SKM-1 treated with dmso at 0.1 percent for 144 hours (cell line): ENCODE measurements at regions not wholly inside any gene's neighbourhood (a gene's known extent, or its start where the extent isn't known, plus 50 kb on each side); places are given as distances from the start of the nearest gene placed in this dataset.
A peak's percentile ranks its signal among the peaks of the same experiment; 100 is the strongest.
"Not testable (repeated sequence)": the region's sequence is repeated elsewhere in the genome, so short reads cannot be mapped to it uniquely, and the experiment has no call there.

ENCODE experiments used
- DNase-seq: peaks from one replicate; lab custom pipeline; 2025; ENCODE audit not compliant: unreplicated experiment; lab: John Stamatoyannopoulos, UW

DNA sequence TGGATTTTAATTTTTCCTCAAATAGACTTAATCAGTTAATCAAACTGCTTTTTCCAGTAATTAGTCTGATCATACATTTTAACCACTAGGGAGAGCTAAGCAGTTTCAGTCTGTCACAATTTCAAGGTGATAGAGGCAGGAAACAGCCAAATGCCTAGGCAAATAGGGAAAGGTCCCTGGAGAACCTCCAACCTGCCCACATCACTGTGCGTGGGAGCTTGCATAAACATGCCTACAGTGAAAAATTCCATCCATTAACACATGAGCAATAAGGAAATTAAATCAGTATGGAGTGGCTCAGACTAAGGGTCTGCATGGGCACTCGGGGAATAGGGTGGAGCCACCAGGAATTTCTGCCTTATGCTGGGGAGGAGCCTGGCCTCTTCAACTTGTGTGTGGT is 74.6 kb downstream of the AASDHPPT start:
- DNase-seq: no peak

DNA sequence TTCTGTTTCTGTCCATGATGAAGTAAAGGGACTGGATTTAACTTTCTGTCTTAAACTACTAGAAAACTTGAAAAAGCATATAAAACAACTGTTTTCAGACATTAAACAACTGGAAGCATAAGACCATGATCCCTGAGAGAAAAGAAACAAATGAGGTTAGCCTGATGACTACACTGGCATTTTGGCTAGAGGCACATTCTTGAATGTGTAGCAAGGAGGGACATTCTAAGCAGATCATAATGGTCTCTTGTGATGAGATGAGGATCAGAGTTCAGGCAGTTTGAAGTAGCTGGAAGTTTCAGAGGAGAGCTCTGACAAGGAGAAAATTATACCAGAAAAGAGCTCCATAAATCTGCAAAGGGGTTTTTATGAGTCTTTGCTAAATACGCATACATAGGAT is 75.4 kb downstream of the AASDHPPT start:
- no peak for DNase-seq

DNA sequence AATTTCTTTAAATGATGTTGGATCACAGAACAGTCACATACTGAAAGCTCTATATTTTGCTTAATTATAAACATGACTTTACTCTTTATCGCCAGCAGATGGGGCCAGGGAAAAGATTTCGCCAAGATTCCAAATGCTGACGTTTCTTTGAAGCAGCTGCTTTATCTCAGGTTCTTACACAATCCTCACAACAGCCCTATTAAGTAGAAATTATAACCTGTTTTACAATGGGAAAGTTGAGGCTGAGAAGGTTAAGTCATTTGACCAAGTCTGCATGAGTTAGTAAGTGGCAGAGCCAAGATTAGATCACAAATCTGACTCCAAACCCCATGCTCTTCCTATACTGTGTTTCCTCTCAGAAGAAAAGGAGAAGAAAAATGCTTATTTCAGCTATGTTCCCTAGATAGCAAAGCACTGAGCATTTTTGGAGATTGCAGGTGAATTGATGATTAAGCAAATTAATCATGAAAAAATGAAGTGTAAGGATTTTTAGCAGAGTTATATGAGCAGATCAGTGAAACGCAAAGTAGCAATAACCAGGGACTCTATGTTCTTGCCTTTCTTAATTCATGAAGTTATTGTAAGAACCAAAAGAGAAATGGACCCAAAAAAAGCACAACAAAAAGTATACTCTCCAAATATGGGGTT is 79.0 kb downstream of the AASDHPPT start:
- DNase-seq: peak; percentile 49

DNA sequence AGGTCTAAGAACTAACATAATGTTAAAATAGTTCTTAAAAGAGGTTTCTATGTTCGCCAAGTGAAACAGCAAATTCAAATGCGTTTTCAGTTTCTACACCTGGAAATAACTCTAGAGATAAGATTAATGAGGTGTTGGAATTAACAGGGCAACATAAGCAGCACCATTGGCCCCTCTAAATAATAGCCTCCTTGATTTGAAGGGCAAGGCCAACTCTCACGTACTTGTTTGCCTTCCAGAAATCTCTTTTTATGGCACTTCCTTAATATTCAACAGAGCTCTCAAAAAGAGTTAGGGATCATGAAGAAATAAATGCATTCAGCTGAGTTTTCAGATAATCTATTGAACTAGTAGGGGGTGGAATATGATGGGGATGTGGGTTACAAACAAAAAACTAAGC is 80.9 kb downstream of the AASDHPPT start:
- DNase-seq: no peak

DNA sequence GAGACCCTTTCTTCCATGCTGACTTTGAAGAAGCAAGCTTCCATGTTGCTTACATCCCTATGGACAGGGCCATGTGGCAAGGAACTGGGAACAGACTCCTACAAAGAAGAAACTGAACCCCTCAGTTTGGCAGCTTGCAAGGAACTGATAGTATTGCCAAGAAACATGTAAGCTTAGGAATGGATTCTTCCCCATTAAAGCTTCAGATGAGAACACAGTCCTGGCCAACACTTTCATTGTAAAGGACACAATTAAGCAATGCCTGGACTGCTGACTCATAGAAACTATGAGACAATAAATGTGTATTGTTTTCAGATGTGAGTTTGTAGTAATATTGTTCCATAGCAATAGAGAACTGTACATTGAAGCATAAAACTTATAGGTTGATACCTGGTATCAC is 82.4 kb downstream of the AASDHPPT start:
- DNase-seq: no peak

DNA sequence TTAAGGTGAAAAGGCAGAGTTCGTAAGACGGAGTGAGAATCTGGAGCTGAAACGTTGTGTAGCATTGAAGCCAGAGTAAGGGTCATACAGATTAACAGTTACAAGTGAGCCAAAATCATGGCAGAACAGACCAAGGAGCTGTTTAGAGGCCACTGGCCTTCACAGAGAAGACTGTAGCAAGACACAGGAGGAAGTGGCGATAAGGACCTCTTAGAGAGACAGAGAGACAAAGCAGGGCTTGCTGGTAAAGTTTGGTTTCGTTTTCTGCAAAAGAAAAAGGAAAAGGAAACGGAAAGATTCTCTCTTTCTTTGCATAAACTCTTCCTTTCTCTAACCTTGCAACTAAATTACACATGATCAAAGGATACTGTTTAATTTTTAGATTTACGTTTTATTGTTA is 83.0 kb downstream of the AASDHPPT start:
- DNase-seq: no peak

DNA sequence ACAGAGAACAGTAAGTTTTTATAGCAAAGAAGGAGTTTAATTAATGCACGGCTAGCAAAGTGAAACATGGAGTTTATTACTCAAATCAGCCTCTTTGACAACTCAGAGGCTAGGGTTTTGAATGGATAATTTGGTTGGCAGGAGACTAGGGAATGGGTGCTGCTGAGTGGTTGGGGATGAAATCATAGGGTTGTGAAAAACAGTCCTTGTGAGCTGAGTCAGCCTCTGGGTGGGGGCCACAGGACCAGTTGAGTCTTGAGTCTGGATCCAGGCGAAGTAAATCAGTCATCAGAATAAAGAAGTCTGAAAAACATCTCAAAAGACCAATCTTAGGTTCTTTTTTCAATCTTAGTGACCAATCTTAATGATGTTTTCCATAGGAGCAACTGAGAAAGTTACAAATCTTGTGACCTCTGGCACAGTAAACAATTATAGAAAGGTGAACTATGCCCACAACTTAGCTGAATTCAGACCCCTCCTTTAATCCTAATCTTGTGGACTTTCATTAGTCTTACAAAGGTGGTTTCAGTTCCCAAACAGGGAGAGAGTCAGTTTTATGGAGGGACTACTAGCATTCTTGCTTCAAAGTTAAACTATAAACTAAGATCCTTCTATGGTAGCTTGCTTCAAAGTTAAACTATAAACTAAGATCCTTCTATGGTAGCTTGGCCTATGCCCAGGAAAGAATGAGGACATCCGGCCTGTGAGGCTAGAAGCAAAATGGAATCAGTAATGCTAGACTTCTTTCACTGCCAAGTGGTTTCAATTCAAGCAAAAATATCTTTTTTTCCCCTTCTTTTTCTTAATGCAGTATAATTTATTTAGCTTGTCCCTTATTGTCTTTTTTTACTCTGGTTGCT is 84.5 kb downstream of the AASDHPPT start:
- DNase-seq: no peak

DNA sequence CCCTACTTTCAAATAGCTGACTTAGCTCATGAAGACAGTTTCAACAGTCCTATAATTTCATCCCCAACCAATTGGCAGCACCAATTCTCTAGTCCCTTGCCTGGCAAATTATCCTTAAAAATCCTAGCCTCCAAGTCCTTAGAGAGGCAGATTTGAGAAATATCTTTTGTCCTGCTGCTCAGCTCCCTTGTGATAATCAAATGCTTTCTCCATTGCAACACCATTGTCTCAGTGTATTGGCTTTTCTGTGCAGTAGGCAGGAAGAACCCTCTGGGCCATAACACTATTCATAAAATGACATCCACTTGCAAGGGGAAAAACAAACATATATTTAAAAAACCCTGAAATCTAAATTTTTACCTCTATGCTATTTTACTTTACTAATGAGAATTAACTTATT is 89.6 kb downstream of the AASDHPPT start:
- DNase-seq: no peak

DNA sequence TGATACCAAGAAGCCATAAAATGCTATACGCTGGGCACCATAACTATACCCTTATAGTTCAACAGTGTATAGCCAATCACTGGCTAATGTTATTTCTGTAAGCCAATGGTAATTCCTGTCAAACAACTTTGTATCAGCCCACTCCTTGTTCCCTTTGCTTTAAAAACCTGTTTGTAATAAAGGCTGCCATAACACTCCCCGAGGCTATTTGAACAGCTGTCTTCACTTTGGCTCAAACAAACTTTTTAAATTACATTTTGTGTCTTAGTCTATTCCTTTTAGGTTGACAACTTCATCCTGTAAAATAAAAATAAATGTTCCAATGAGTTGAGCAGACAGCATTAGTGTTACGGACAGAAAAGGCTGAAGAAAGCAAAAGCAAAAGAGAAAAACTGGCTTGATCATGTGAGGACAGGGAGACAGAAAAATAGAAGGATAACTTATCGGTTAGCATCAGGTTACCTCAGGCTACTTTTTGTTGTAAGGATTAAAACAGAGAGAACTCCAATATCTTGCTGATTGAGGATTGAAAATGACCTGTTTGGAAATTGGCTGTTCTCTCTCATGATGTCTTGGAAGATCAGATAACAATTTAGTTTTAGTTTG is 95.0 kb downstream of the AASDHPPT start:
- no peak for DNase-seq

DNA sequence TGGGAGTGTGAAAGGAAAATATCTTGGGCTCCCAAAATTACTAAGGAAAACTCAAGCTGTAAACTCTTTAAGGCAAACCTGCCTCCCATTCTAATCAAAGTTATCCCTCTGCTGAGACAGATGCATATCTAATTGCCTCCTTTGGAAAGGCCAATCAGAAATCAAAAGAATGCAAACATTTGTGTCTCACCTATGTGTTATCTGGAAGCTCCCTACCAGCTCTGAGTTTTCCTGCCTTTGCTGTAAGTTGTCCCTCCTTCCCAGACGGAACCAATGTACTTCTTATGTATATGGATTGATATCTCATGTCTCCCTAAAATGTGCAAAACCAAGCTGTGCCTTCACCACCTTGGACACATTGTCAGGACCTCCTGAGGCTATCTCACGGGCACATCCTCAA is 95.8 kb downstream of the AASDHPPT start:
- no peak for DNase-seq

DNA sequence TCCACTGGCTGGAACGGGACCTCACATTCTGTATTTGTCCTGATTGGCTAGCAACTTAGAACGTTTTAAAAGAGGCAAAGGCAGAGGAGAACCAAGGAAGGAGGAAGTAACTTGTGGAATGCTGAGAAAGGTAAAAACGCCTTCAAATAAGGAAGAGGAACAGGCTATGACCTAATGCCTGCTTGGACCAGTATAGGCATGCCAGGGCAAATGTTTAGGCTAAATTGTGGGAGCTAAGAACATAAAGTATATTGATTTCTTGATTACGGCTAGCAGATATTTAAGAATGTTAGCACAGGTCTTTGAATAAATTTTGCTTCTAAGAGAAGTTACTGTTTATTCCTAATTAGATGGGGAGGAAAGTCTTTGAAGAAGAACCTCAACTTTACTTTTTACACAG is 96.5 kb downstream of the AASDHPPT start:
- DNase-seq: not testable (repeated sequence)

DNA sequence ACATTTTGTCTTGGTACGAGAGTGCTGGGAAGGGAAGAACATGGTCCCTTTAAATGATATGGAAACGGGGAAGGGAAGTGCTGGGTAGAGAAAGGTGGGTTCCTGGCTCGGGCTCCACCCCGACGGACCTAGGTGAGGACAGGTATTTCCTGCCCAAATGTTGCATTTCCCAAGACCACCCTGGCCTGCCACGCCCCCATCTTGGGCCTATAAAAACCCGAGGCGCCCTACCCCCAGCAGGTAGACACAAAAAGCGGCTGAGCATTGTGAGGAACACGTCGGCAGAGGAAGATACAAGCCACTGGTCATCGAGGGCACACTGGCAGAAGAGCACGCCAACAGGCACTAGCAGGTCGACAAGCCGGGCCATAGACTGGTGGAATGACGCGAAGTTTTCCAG is 99.4 kb downstream of the AASDHPPT start:
- no peak for DNase-seq

DNA sequence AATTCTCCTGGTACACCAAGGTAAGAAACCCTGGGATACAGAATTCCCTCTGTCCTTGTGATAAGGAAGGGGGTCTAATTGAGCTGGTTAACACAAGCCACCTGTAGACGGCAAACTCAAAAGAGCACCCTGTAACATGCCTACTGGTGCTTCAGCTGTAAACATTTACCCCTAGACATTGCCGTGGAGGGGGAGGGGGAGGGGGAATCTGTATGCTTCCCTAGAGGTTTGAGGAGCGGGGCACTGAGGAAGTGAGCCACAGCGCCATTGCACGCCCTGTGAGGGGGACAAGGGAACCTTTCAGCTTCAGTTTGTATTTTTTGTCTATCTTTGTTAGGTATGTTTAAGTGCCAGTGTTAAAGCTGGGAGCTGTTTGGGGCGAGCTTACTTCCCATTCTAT is 99.8 kb downstream of the AASDHPPT start:
- no peak for DNase-seq

DNA sequence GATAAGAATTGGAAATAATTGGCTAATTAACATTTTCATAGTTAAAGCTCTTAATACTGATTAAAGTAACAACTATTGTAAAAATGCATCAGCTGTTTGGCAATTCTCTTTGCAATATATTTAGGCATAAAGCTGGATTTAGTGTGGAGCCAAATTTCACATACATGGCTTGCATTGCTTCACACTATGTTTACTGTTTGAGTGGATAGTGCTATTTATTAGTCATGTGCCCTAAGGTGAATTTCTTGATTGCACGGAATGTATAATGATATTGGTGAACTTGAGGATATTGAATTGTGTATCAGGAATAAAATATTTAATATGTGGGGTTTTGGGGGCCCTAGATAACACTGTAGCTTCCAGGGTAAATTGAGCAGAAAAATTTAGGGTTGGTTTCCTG is 100.9 kb downstream of the AASDHPPT start:
- no peak for DNase-seq

DNA sequence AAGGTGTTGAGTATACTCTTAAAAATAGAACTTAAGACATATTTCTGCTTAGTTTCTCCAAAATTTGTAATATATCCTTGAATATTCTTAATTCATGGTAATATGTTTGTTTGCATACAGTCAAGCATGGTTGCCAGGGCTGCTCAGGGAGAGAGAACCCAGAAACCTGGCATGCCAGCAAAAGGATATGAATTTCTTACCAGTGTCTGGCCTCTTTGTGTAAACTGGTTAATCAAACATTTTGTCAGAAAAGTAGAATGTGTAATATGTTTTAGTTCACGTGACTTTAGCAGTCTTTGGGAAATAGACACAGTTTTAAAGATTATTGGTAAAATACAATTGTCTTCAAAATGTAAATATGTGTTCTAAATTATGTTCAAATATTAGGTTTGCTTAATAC is 101.6 kb downstream of the AASDHPPT start:
- DNase-seq: no peak

DNA sequence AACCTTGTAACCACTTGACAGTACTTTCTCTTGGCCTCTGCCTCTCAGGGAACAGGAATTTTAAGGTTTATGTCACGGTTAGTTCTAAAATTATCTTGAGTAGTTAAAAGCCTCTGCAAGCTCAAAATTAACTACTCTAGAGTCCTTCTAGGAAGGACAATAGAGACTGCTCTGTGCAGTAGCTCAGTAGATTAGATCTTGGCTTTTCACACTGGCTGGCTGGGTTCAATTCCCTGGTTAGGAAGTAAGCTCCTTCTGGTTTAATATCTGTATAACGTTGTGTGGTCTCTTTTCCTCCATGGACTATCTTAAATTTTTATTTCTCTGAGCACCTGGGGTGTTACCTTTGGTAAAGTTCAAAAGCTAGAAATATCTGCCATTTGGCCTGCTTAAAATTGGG is 109.2 kb downstream of the AASDHPPT start:
- no peak for DNase-seq

DNA sequence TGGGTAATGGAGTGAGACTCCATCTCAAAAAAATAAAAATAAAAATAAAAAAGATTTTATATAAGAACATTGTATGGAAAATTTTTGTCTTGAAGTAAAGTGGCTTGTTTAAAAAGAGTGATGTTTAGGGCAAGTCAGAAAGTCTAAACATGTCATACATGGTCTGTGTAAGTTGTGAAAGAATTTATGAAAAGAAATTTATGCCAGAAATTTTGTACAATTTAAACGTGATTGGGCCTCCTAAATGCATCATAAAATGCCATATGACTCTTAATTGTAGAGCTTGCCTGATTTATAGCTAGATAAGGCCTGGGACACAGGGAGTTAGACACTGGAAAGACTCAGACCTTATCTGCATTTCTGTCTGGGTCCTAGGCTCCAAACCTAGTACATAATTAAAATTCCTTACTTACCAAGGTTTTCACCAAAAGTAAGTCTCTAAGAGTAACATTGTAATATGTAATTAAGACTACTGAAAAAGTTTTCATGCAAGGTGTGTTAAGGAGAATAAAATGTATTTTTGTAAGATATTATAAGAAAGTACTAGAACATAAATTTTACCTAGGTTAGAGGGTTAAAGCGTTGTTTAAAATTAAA is 110.5 kb downstream of the AASDHPPT start:
- DNase-seq: no peak

DNA sequence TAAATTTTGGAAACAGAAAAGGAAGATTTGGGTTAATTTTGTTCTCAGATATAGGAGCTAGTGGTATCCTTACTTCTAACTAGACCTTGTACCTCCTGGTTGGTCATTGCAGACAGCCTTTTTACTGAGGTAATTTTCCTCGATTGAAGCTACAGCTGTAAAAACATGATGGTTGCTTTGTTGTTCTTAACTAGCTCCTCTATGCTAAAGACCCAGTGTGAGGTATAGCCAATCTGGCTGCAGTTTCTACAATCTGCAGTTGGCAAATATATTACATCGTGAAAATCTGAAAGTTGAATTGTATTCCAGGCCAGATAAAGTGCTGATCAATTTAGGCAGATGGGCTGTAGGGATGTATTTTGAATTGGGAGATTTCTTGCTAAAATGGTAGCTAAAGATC is 116.5 kb downstream of the AASDHPPT start:
- DNase-seq: no peak

DNA sequence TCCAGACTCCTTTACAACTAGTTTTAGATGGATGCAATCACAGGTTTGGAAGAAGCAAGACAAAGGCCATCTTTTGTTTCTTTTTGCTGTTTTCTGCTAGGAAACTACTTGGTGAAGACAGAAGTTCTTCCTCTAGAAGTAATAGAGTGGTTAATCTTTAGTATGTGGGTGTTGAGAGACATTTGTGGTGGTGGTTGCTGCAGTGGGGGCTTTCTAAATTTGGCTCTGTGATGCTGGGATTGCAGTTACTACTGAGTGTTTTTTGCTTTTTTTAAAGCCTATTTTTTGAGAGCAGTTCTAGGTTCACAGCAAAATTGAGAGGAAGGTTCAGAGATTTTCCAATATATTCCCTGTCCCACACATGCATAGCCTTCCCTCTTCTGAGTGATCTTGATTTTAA is 120.0 kb downstream of the AASDHPPT start:
- no peak for DNase-seq

DNA sequence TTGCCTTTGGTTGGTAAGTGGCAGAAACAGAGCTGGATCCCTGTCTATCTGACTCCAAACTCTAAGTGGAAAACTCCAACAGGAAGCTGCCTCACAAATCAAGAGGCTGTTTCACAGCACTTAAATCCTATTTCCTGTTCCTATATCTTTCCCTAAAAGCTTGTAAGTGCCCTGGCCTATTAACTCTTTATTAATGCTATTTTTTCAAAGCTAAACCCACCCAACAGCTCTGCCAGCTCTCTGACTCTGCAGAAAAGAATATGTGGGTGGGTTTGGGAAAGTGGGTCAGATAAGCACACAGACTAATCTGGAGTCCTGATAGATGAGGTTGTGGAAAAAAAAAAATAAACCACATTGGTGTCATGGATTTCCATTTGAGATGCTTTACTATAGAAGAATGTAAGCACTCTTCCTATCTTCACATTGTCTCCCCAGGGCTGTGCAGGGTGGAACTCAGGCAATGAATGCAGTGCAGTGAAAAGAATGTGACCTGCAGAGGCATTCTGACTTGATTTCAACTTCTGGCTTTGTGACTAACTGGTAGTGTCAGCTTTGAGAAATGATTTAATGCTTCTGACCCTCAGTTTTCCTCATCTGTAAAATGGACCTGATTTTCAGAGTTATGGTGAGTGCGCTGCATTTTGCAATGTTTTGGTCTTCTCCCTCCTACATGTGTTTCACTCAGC is 125.6 kb downstream of the AASDHPPT start:
- no peak for DNase-seq

DNA sequence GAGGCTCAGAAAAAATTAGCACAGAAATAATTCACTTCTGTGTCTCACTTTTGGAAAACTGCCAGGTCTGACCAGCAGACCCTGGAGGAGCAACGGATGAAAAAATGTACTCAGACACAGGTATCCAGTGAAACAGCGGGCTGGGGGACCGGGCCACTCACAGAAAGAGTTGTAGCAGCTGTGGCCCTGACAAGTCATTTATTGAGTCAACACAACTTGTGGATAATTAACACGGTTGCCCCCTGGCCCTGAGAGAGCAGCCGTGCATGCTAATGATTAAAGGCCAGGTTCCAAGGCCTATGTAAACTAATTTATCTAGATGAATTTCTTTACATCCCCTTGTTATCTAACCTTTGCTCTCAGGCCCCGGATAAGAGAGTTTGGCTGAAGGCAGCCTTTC is 131.3 kb downstream of the AASDHPPT start:
- DNase-seq: no peak
